ENCODE measurements at regions not wholly inside any gene's neighbourhood (a gene's known extent, or its start where the extent isn't known, plus 50 kb on each side); places are given as distances from the start of the nearest gene placed in this dataset.
A peak's percentile ranks its signal among the peaks of the same experiment; 100 is the strongest.
"Not testable (repeated sequence)": the region's sequence is repeated elsewhere in the genome, so short reads cannot be mapped to it uniquely, and the experiment has no call there.

DNA sequence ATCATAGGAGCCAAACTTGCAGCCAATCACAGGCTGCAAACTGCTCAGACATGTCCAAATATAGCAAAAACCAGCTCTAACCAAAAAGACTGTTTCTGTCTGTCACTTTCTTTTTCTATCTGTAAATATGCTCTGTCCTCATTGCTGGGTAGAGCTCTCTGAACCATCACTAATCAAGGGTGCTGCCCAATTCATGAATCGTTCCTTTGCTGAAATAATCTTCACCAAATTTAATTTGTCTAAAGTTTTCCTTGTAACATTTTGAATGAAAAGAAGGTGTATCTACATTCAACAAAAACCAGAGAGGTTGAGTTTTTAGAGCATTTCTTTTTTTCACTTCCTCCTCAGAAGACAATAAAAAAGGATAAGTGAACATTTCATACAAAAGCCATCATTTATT is 1221.7 kb upstream of the ADGRL2 start:
- H3K4me3 ChIP-seq (ENCODE audit: low read depth, low read length), result no peak overlapping the region
- no peak for DNase-seq (ENCODE audit: low read depth)
- TF ChIP-seq, protein P1, sequence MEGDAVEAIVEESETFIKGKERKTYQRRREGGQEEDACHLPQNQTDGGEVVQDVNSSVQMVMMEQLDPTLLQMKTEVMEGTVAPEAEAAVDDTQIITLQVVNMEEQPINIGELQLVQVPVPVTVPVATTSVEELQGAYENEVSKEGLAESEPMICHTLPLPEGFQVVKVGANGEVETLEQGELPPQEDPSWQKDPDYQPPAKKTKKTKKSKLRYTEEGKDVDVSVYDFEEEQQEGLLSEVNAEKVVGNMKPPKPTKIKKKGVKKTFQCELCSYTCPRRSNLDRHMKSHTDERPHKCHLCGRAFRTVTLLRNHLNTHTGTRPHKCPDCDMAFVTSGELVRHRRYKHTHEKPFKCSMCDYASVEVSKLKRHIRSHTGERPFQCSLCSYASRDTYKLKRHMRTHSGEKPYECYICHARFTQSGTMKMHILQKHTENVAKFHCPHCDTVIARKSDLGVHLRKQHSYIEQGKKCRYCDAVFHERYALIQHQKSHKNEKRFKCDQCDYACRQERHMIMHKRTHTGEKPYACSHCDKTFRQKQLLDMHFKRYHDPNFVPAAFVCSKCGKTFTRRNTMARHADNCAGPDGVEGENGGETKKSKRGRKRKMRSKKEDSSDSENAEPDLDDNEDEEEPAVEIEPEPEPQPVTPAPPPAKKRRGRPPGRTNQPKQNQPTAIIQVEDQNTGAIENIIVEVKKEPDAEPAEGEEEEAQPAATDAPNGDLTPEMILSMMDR (conservative IDR thresholded peaks at IDR 0.05; ENCODE audit: low read depth, low read length), result no peak

DNA sequence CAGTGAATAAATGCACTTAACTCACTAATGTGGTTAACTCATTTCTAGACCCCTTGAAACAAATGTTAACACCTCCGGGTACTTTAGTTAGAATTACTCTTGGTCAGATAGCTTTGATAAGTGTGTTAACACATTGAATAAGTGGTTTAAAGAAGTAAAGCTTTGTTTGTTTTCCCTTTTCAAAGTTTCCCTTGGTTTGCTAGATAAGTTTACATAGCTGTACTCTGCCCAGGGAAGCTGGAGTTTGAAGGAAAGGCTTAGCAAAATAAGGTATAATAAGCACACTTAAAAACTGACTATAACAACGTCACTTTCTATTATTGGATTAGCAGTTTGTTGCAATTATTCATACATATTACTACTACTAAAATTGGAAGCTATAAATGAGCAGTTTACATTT is 1233.9 kb upstream of the ADGRL2 start:
- TF ChIP-seq, protein P1 (conservative IDR thresholded peaks at IDR 0.05; ENCODE audit: low read depth, low read length), result no peak
- H3K4me3 ChIP-seq (ENCODE audit: low read depth, low read length), result no peak overlapping the region
- no peak for DNase-seq (ENCODE audit: low read depth)

DNA sequence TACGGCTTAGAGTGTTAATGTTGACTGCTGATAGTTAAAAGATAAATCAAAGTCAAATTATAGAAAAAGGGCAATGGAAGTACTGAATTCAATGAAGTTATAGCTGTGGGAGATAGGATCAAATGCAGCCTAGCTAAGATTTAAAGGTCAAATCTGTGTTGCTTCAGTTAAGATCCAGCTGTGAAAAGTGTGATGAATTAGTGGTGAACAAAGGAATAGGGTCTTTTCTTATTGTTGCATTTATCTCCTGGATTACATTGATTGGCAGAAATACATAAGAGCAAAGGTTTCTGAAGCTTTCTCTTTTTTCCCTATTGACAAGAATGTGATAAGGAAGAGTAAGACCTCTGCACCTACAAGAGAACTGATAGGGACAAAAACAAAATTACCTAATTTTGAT is 1234.6 kb upstream of the ADGRL2 start:
- TF ChIP-seq, protein P1 (conservative IDR thresholded peaks at IDR 0.05; ENCODE audit: low read depth, low read length), result no peak
- H3K4me3 ChIP-seq (ENCODE audit: low read depth, low read length), result no peak overlapping the region
- no peak for DNase-seq (ENCODE audit: low read depth)

DNA sequence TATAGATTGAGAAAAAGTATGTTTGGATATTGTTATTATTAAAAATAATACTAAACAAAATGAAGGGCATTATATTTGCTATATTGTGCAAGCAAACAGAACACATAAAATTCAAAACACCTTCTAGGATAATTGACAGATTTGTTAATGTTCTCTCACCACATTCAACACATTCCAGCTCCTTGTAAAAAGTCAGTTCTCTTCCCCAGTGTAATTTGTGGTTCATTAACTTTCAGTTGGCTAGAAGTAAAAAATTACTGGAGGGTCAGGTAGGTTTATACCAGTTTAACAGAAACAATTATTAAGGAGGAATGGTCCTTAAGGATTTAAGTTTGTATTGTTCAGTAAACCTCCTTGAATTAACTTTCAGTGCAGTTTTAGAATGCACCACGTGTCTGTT is 1235.3 kb upstream of the ADGRL2 start:
- H3K4me3 ChIP-seq (ENCODE audit: low read depth, low read length), result no peak overlapping the region
- TF ChIP-seq, protein P1 (conservative IDR thresholded peaks at IDR 0.05; ENCODE audit: low read depth, low read length), result no peak
- peak; percentile 20 for DNase-seq (ENCODE audit: low read depth)

DNA sequence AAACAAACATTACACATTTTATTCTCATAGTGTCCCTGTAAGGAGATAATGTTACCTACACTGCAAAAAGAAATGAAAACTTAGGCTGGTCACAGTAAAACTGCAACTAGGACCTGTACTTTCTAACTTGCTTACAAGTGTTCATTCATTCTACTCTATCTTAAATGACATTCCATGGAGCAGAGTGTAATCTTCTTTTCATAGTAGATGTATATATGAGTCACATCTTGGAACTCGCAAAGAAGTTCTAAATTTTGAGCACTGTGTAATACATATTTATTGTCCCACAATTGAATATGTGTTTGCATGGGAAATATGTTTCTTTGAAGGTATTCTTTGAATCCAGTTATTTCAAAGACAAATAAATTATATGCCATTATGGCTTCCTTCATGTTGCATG is 1258.5 kb upstream of the ADGRL2 start:
- DNase-seq (ENCODE audit: low read depth), result no peak

DNA sequence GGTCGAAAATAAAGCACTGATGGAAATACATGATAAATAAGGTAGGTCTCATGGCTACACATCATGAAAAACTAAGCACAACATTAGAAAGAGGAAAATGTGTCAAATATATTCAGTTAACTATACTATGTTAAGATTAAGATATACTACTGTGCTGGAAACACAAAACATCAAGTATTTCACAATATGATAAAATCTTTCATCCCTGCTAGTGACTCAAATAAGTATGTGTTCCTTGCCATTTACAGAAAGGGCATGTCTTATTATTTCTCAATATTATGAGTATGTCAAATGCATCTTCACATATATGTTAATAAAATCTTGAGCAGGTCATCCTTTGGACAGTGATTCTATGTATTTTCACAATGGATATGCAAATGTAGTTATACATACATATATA is 1260.1 kb upstream of the ADGRL2 start:
- DNase-seq (ENCODE audit: low read depth), result no peak
- TF ChIP-seq, protein P1 (conservative IDR thresholded peaks at IDR 0.05; ENCODE audit: low read depth, low read length), result no peak
- H3K4me3 ChIP-seq (ENCODE audit: low read depth, low read length), result no peak overlapping the region

More for the DNA sequence above, 1258.5 kb upstream of the ADGRL2 start:
- no peak overlapping the region for H3K4me3 ChIP-seq (ENCODE audit: low read depth, low read length)
- TF ChIP-seq, protein P1 (conservative IDR thresholded peaks at IDR 0.05; ENCODE audit: low read depth, low read length), result no peak

DNA sequence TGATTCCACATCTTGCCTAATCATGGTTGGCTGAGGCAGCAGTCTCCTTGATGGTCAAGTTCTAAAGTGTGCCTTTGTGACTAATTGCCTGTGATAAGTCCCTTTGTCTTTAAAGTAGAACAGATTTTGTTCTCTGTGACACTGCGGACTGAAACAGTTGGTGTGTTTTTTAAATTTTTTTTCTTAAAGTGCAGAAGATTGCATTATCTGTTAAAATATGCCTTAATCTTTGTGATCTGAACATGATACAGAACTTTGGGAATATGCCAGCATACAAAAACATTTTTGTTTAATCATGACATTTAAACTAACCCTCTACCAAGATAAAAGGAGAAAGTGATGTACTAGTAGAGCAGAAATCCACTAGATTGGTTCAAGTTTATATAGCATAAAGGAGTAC is 1260.6 kb upstream of the ADGRL2 start:
- TF ChIP-seq, protein P1 (conservative IDR thresholded peaks at IDR 0.05; ENCODE audit: low read depth, low read length), result no peak
- peak overlapping the region; percentile 76 for H3K4me3 ChIP-seq (ENCODE audit: low read depth, low read length)
- DNase-seq (ENCODE audit: low read depth), result no peak

DNA sequence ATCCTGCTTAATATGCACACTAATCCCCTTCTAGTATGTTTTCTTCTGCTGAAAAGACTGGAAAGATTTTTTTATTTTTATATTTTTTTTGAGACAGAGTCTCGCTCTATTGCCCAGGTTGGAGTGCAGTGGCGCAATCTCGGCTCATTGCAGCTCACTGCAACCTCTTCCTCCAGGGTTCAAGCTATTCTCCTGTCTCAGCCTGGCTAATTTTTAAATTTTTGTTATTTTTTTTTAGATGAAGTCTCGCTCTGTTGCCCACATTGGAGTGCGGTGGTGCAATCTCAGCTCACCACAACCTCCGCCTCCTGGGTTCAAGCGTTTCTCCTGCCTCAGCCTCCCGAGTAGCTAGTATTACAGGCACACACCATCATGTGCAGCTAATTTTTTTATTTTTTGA is 1261.4 kb upstream of the ADGRL2 start:
- DNase-seq (ENCODE audit: low read depth), result not testable (repeated sequence)
- H3K4me3 ChIP-seq (ENCODE audit: low read depth, low read length), result peak overlapping the region; percentile 76

Data from epithelial cell of proximal tubule (primary cell).